Right ventricle myocardium inferior (tissue), 1 donor: ENCODE measurements at regions not wholly inside any gene's neighbourhood (a gene's known extent, or its start where the extent isn't known, plus 50 kb on each side); places are given as distances from the start of the nearest gene placed in this dataset.
"Not testable (repeated sequence)": the region's sequence is repeated elsewhere in the genome, so short reads cannot be mapped to it uniquely, and the experiment has no call there.

Experiments used
- ATAC-seq: fragments of 200-7000 bp; cut with Tn5 transposase; one replicate; pipeline ENCODE4 v1.9.1; 2020; ENCODE audit warnings: mild to moderate bottlenecking, moderate library complexity
- DNase-seq: peaks from one replicate; pipeline ENCODE4 v3.0.0; 2021; ENCODE audit errors: missing footprints
- intact Hi-C: fragments of 100-400 bp; cut with DNase I; formaldehyde crosslinking; loops from one replicate; pipeline ENCODE4 v1.11.0; 2022
- donor health status: DM: no; HTN: yes; CAD: no; lungs with severe emphysema.

- intact Hi-C loops, result no loop called here
- ATAC-seq, result no peak
- no peak for DNase-seq
Measured at GRCh38 chr1:163467289-163467688, 145.5 kb downstream of the NUF2 start.

- intact Hi-C loops, result no loop called here
- DNase-seq (no peak), ATAC-seq (no peak)
Measured at GRCh38 chr1:163471779-163472650, 150.3 kb downstream of the NUF2 start.

- no peak for DNase-seq
- intact Hi-C loops, result no loop called here
- no peak for ATAC-seq
Measured at GRCh38 chr1:163472651-163473248, 151.0 kb downstream of the NUF2 start.

GRCh38 chr1:163477276-163477830, 155.6 kb downstream of the NUF2 start:
- DNase-seq (no peak), ATAC-seq (no peak)
- intact Hi-C loops, result no loop called here

GRCh38 chr1:163498391-163499330, 176.9 kb downstream of the NUF2 start:
- intact Hi-C loops, DNase-seq: not testable (repeated sequence)

GRCh38 chr1:163504331-163504978, 182.7 kb downstream of the NUF2 start:
- no peak for DNase-seq
- no peak for ATAC-seq
- intact Hi-C loops, result no loop called here

More at GRCh38 chr1:163498391-163499330, 176.9 kb downstream of the NUF2 start:
- not testable (repeated sequence) for ATAC-seq

- ATAC-seq (no peak), DNase-seq (no peak)
- intact Hi-C loops, result no loop called here
Measured at GRCh38 chr1:163509114-163509513, 187.4 kb downstream of the NUF2 start.

GRCh38 chr1:163512349-163512989, 190.7 kb downstream of the NUF2 start:
- DNase-seq, result no peak
- no peak for ATAC-seq
- intact Hi-C loops, result no loop called here

GRCh38 chr1:163523375-163524029, 201.7 kb downstream of the NUF2 start:
- intact Hi-C loops, result no loop called here
- ATAC-seq (no peak), DNase-seq (no peak)

GRCh38 chr1:163528710-163529348, 207.1 kb downstream of the NUF2 start:
- ATAC-seq (no peak), DNase-seq (no peak)
- intact Hi-C loops, result loop anchor here (2.0 kb wide), 1 partner anchor 1546 kb away; no protein-coding TSS in a partner anchor

- intact Hi-C loops, result loop anchor here (5.0 kb wide), 1 partner anchor 124 kb away; no protein-coding TSS in a partner anchor
- no peak for DNase-seq
- no peak for ATAC-seq
Measured at GRCh38 chr1:163531345-163531744, 209.6 kb downstream of the NUF2 start.

- ATAC-seq (no peak), DNase-seq (no peak)
- intact Hi-C loops, result no loop called here
Measured at GRCh38 chr1:163535401-163535800, 213.6 kb downstream of the NUF2 start.

- ATAC-seq, result no peak
Measured at GRCh38 chr1:163535807-163536206, 214.1 kb downstream of the NUF2 start.

GRCh38 chr1:163537809-163538208, 216.1 kb downstream of the NUF2 start:
- DNase-seq (no peak), ATAC-seq (no peak)
- intact Hi-C loops, result no loop called here

More at GRCh38 chr1:163535807-163536206, 214.1 kb downstream of the NUF2 start:
- no peak for DNase-seq
- intact Hi-C loops, result no loop called here

- DNase-seq (no peak), ATAC-seq (no peak)
- intact Hi-C loops, result no loop called here
Measured at GRCh38 chr1:163538667-163539066, 216.9 kb downstream of the NUF2 start.

- ATAC-seq (no peak), DNase-seq (no peak)
- intact Hi-C loops, result no loop called here
Measured at GRCh38 chr1:163540727-163541126, 219.0 kb downstream of the NUF2 start.

GRCh38 chr1:163544441-163544840, 222.7 kb downstream of the NUF2 start:
- DNase-seq, result no peak
- ATAC-seq, result no peak
- intact Hi-C loops, result no loop called here
